GM20000 (cell line): ENCODE measurements at regions not wholly inside any gene's neighbourhood (a gene's known extent, or its start where the extent isn't known, plus 50 kb on each side); places are given as distances from the start of the nearest gene placed in this dataset.

Source experiments
- DNase-seq: peaks from one replicate; pipeline ENCODE4 v3.0.0; 2012; ENCODE audit warnings: low spot score
- TF ChIP-seq, protein P1 (sequence below): IDR thresholded peaks from 2 replicates; pipeline ENCODE4 v1.5.1; 2012; ENCODE audit warnings: mild to moderate bottlenecking, control low read depth; ENCODE audit errors: extremely low read depth, missing control alignments

DNA sequence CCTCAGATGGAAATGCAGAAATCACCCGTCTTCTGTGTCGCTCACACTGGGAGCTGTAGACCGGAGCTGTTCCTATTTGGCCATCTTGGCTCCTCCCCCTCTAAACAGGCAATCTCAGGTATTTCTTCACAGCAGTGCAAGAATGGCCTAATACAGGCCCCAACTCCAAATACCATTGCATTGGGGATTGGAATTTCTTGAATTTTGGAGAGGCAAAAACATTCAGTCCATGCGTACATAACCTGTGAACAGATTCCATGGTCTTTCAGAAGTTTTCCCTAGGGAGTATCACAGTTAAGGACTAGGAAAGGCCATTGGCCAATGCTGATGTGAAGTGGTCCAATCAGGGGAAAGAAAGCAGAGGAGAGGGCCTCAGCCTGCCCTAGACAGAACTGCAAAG, 128.2 kb upstream of the NOCT start:
- no peak for DNase-seq
- TF ChIP-seq, protein P1, sequence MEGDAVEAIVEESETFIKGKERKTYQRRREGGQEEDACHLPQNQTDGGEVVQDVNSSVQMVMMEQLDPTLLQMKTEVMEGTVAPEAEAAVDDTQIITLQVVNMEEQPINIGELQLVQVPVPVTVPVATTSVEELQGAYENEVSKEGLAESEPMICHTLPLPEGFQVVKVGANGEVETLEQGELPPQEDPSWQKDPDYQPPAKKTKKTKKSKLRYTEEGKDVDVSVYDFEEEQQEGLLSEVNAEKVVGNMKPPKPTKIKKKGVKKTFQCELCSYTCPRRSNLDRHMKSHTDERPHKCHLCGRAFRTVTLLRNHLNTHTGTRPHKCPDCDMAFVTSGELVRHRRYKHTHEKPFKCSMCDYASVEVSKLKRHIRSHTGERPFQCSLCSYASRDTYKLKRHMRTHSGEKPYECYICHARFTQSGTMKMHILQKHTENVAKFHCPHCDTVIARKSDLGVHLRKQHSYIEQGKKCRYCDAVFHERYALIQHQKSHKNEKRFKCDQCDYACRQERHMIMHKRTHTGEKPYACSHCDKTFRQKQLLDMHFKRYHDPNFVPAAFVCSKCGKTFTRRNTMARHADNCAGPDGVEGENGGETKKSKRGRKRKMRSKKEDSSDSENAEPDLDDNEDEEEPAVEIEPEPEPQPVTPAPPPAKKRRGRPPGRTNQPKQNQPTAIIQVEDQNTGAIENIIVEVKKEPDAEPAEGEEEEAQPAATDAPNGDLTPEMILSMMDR, result no peak

DNA sequence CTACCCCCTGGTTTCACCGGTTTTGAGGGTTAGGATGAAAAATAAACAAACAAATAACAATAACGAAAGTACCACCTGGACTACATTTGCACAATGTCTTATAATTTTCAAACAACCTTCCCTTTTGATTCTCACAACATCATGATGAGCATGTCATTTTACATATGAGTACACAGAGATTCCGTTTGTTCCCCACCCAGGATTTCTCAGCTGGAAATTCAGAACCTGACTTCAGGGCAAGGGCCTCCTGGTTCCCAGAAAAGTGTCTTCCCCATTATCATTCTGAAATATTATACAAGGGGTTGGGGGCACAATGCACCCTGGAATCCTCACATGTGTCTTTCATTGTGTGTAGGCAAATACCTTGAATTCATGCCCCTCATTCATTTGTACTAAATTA, 135.8 kb upstream of the NOCT start:
- no peak for DNase-seq
- TF ChIP-seq, protein P1, result no peak

GRCh38 chr4:138875891-138876608, 139.5 kb upstream of the NOCT start:
- TF ChIP-seq, protein P1, result no peak
- DNase-seq, result no peak

GRCh38 chr4:138871555-138871875, 144.1 kb upstream of the NOCT start:
- DNase-seq, result no peak
- TF ChIP-seq, protein P1, result no peak

DNA sequence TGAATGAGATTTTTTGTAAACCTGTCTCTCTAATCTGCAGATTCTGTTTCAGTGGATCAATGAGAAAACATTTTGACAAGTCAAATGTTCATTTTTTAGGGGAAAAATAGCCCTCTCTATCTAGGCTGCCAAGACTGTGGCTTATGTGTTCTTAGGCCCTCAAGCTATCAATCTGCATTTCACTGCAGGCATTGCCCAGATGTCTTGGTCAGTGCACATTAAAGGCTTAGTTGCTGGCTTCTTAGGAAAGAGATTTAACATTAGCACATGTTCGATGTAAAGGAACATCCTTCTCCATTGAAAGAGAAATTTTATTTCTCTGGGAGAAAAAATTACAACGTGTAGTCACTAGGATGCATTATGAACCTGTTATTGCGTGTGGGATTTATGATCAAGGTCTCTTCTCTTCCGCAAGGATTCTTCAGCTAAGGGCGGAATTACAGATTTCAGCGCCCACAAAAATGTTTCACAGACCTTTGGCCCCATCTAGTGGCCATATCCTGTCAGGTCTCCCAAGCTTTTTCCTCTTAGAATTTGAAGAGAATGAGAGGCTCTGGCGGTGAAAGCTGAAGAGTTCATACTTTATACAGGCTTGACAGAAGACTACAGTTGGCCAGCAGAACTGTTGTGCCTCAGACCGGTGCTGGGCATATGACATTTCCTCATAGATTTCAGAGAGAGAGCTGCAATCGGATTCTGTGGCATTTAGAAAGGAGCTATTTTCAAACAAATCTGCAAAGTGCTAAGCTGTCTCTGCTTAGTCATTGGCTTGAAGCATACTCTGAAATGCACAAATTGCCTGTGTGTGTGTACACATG, 144.6 kb upstream of the NOCT start:
- TF ChIP-seq, protein P1, result peak; percentile 71

GRCh38 chr4:138869631-138870030, 145.9 kb upstream of the NOCT start:
- no peak for DNase-seq
- TF ChIP-seq, protein P1, result no peak

More for the DNA sequence above, 144.6 kb upstream of the NOCT start:
- DNase-seq, result peak; percentile 69

- TF ChIP-seq, protein P1, result no peak
- DNase-seq, result no peak
Observed at GRCh38 chr4:138869165-138869564, 146.4 kb upstream of the NOCT start.
